Trophoblast cell (in vitro differentiated cells and primary cell): ENCODE measurements at regions not wholly inside any gene's neighbourhood (a gene's known extent, or its start where the extent isn't known, plus 50 kb on each side); places are given as distances from the start of the nearest gene placed in this dataset.

Source experiments
- DNase-seq, 2 donors: peaks; one replicate each; pipeline ENCODE4 v3.0.0-alpha.2; 2016
- H2AFZ ChIP-seq: 2 replicates; pipeline ENCODE4 v1.6.1; 2013; ENCODE audit warnings: low read length, moderate library complexity, mild to moderate bottlenecking; ENCODE audit not compliant: insufficient read depth, poor library complexity
- H2AK5ac ChIP-seq: 2 replicates; pipeline ENCODE4 v1.6.1; 2013; ENCODE audit warnings: mild to moderate bottlenecking, low read length
- H2BK120ac ChIP-seq: 2 replicates; pipeline ENCODE4 v1.6.1; 2013; ENCODE audit warnings: low read length, mild to moderate bottlenecking, moderate library complexity; ENCODE audit not compliant: insufficient read depth, poor library complexity
- H2BK12ac ChIP-seq: 2 replicates; pipeline ENCODE4 v1.6.1; 2013; ENCODE audit warnings: mild to moderate bottlenecking, low read length, moderate library complexity
- H2BK5ac ChIP-seq: 2 replicates; pipeline ENCODE4 v1.6.1; 2013; ENCODE audit warnings: low read length, low read depth, moderate library complexity, mild to moderate bottlenecking; ENCODE audit not compliant: poor library complexity
- H3K14ac ChIP-seq: 2 replicates; pipeline ENCODE4 v1.6.1; 2013; ENCODE audit warnings: mild to moderate bottlenecking, low read length
- H3K18ac ChIP-seq: 2 replicates; pipeline ENCODE4 v1.6.1; 2013; ENCODE audit warnings: mild to moderate bottlenecking, low read length
- H3K23ac ChIP-seq: 2 replicates; pipeline ENCODE4 v1.6.1; 2013; ENCODE audit warnings: low read length
- H3K27ac ChIP-seq: 2 replicates; pipeline ENCODE4 v1.5.1; 2013; ENCODE audit warnings: low read depth, mild to moderate bottlenecking, inconsistent platforms, low read length, moderate library complexity
- H3K27me3 ChIP-seq: 2 replicates; pipeline ENCODE4 v1.6.1; 2013; ENCODE audit warnings: inconsistent platforms, mild to moderate bottlenecking, low read length, moderate library complexity; ENCODE audit not compliant: insufficient read depth
- H3K36me3 ChIP-seq, 2 experiments: 1 replicate in 1 of 2; 2 replicates in 1 of 2; pipeline ENCODE4 v1.6.1; 2013; ENCODE audit warnings: low read length in 2 of 2, mild to moderate bottlenecking in 2 of 2, moderate library complexity in 1 of 2; ENCODE audit not compliant: insufficient read depth in 2 of 2, control insufficient read depth in 1 of 2
- H3K4ac ChIP-seq: 2 replicates; pipeline ENCODE4 v1.6.1; 2013; ENCODE audit warnings: low read depth, mild to moderate bottlenecking, low read length, moderate library complexity
- H3K4me1 ChIP-seq, 2 experiments: 1 replicate in 1 of 2; 2 replicates in 1 of 2; pipeline ENCODE4 v1.6.1; 2013; ENCODE audit warnings: low read length in 2 of 2, mild to moderate bottlenecking in 2 of 2, moderate library complexity in 1 of 2; ENCODE audit not compliant: insufficient read depth in 2 of 2, control insufficient read depth in 1 of 2
- H3K4me2 ChIP-seq: 2 replicates; pipeline ENCODE4 v1.6.1; 2013; ENCODE audit warnings: inconsistent platforms, mild to moderate bottlenecking, low read length, moderate library complexity
- H3K4me3 ChIP-seq: 2 replicates; pipeline ENCODE4 v1.5.1; 2013; ENCODE audit warnings: mild to moderate bottlenecking, low read depth, low read length, inconsistent platforms
- H3K79me1 ChIP-seq: one replicate; pipeline ENCODE4 v1.6.1; 2013; ENCODE audit warnings: low read length
- H3K79me2 ChIP-seq: 2 replicates; pipeline ENCODE4 v1.6.1; 2013; ENCODE audit warnings: low read length, mild to moderate bottlenecking; ENCODE audit not compliant: control insufficient read depth, insufficient read depth, poor library complexity
- H3K9ac ChIP-seq: 2 replicates; pipeline ENCODE4 v1.6.1; 2013; ENCODE audit warnings: mild to moderate bottlenecking, low read length
- H3K9me3 ChIP-seq: 2 replicates; pipeline ENCODE4 v1.6.1; 2013; ENCODE audit warnings: low read depth, mild to moderate bottlenecking, control low read depth, inconsistent platforms, low read length; ENCODE audit not compliant: insufficient read depth
- H4K12ac ChIP-seq: 2 replicates; pipeline ENCODE4 v1.6.1; 2013; ENCODE audit warnings: low read depth, mild to moderate bottlenecking, low read length, moderate library complexity
- H4K8ac ChIP-seq: 2 replicates; pipeline ENCODE4 v1.6.1; 2013; ENCODE audit warnings: low read depth, mild to moderate bottlenecking, low read length, moderate library complexity
- H4K91ac ChIP-seq: one replicate; pipeline ENCODE4 v1.6.1; 2013; ENCODE audit warnings: low read depth, mild to moderate bottlenecking, low read length, moderate library complexity
- WGBS: extraction: QIAGEN DNeasy Blood & Tissue Kit; methylation state at CpG from one replicate; pipeline ENCODE4 v1.1.7; 2013; ENCODE audit warnings: missing lambda C conversion rate; ENCODE audit not compliant: insufficient read length, insufficient coverage; ENCODE audit errors: extremely low coverage; 5-methylcytosine and 5-hydroxymethylcytosine counted together

- Histone ChIP-seq H2BK120ac (no peak overlapping the region), H3K9ac (no peak overlapping the region), H2BK12ac (peak overlapping the region; percentile 85), H3K27me3 (no peaks in the 10 kb centered on the region), H3K4ac (no peak overlapping the region), H2AK5ac (peak overlapping the region; percentile 38), H3K14ac (no peak overlapping the region), H4K12ac (no peak overlapping the region), H4K8ac (no peak overlapping the region), H3K4me1 (peaks cover 2% of the 10 kb centered on the region in 2 experiments), H3K4me3 (no peak overlapping the region), H2BK5ac (no peak overlapping the region), H2AFZ (no peak overlapping the region), H3K36me3 (no peaks in the 10 kb centered on the region), H3K4me2 (no peak overlapping the region), H3K79me1 (peaks cover 4% of the 10 kb centered on the region), H4K91ac (peak overlapping the region; percentile 29), H3K79me2 (no peaks in the 10 kb centered on the region), H3K9me3 (no peaks in the 10 kb centered on the region), H3K18ac (no peak overlapping the region), H3K27ac (no peak overlapping the region), H3K23ac (no peak overlapping the region)
- DNase-seq, result no peak
- no CpG with 5 or more reads among the region's 2 CpGs for WGBS
Measured at GRCh38 chr2:220144411-220144810, 517.0 kb downstream of the SLC4A3 start.

- Histone ChIP-seq H3K9ac (no peak overlapping the region), H2BK120ac (peak overlapping the region; percentile 7), H3K4me1 (peaks cover 2% of the 10 kb centered on the region in 2 experiments), H3K18ac (no peak overlapping the region), H3K79me1 (peaks cover 4% of the 10 kb centered on the region), H3K14ac (no peak overlapping the region), H3K27me3 (no peaks in the 10 kb centered on the region), H3K4ac (no peak overlapping the region), H2AK5ac (no peak overlapping the region), H3K27ac (no peak overlapping the region), H4K12ac (no peak overlapping the region), H3K9me3 (no peaks in the 10 kb centered on the region), H3K4me3 (no peak overlapping the region), H3K79me2 (no peaks in the 10 kb centered on the region), H2BK12ac (no peak overlapping the region), H2BK5ac (no peak overlapping the region), H2AFZ (no peak overlapping the region), H3K36me3 (no peaks in the 10 kb centered on the region), H4K8ac (no peak overlapping the region), H3K4me2 (no peak overlapping the region), H4K91ac (no peak overlapping the region), H3K23ac (no peak overlapping the region)
- no CpG with 5 or more reads among the region's 7 CpGs for WGBS
- DNase-seq, result no peak
Measured at GRCh38 chr2:220147161-220148038, 520.0 kb downstream of the SLC4A3 start.

DNA sequence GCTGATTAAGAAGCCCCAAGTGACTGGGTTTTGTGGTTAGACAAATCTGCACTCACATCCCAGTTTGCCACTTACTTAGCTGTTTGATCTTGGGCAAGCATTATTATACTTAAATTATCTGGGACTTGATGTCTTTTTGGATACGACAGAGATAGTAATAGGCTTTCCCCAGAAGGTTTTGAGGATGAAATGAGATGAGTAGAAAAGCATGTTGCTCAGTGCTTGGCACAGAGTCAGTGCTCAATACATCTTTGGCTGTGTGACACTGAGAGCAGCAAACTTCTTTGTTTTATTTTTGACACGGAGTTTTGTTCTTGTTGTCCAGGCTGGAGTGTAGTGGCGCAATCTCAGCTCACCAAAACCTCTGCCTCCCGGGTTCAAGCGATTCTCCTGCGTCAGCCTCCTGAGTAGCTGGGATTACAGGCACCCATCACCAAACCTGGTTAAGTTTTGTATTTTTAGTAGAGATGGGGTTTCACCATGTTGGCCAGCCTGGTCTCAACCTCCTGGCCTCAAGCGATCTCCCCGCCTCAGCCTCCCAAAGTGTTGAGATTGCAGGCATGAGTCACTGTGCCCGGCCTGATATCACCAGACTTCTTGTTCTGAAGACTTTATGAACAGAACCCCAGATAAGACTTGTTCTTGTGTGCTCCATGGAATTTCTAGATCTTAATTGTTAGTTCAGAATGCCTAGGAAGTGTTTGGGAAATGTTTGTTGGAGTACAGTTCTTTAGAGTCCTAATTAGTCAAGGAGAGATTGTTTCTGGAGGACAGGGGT, 521.2 kb downstream of the SLC4A3 start:
- Histone ChIP-seq H3K9me3 (no peaks in the 10 kb centered on the region), H2BK12ac (no peak overlapping the region), H3K79me2 (no peaks in the 10 kb centered on the region), H2AK5ac (no peak overlapping the region), H3K18ac (no peak overlapping the region), H3K4me2 (no peak overlapping the region), H3K4ac (no peak overlapping the region), H4K91ac (no peak overlapping the region), H3K9ac (no peak overlapping the region), H3K23ac (no peak overlapping the region), H4K12ac (no peak overlapping the region), H3K27ac (no peak overlapping the region), H3K79me1 (peaks cover 2% of the 10 kb centered on the region), H4K8ac (no peak overlapping the region), H2BK5ac (no peak overlapping the region), H3K14ac (no peak overlapping the region), H3K4me3 (no peak overlapping the region), H3K27me3 (no peaks in the 10 kb centered on the region), H3K36me3 (no peaks in the 10 kb centered on the region), H2BK120ac (no peak overlapping the region), H2AFZ (no peak overlapping the region), H3K4me1 (no peaks in the 10 kb centered on the region)
- no peak for DNase-seq
- WGBS, result no CpG with 5 or more reads among the region's 9 CpGs

- Histone ChIP-seq H3K4me2 (no peak overlapping the region), H2AK5ac (no peak overlapping the region), H3K4me3 (no peak overlapping the region), H2BK5ac (no peak overlapping the region), H3K36me3 (no peaks in the 10 kb centered on the region), H3K4ac (no peak overlapping the region), H3K79me1 (no peaks in the 10 kb centered on the region), H2BK120ac (no peak overlapping the region), H3K23ac (no peak overlapping the region), H2BK12ac (no peak overlapping the region), H3K4me1 (no peaks in the 10 kb centered on the region), H3K9ac (no peak overlapping the region), H3K9me3 (no peaks in the 10 kb centered on the region), H4K91ac (no peak overlapping the region), H3K27ac (no peak overlapping the region), H3K14ac (no peak overlapping the region), H4K8ac (no peak overlapping the region), H2AFZ (no peak overlapping the region), H3K27me3 (no peaks in the 10 kb centered on the region), H4K12ac (no peak overlapping the region), H3K79me2 (no peaks in the 10 kb centered on the region), H3K18ac (no peak overlapping the region)
- no CpG with 5 or more reads among the region's 2 CpGs for WGBS
- DNase-seq, result no peak
Measured at GRCh38 chr2:220151341-220151740, 523.9 kb downstream of the SLC4A3 start.
